ENCODE measurements at regions not wholly inside any gene's neighbourhood (a gene's known extent, or its start where the extent isn't known, plus 50 kb on each side); places are given as distances from the start of the nearest gene placed in this dataset.

DNA sequence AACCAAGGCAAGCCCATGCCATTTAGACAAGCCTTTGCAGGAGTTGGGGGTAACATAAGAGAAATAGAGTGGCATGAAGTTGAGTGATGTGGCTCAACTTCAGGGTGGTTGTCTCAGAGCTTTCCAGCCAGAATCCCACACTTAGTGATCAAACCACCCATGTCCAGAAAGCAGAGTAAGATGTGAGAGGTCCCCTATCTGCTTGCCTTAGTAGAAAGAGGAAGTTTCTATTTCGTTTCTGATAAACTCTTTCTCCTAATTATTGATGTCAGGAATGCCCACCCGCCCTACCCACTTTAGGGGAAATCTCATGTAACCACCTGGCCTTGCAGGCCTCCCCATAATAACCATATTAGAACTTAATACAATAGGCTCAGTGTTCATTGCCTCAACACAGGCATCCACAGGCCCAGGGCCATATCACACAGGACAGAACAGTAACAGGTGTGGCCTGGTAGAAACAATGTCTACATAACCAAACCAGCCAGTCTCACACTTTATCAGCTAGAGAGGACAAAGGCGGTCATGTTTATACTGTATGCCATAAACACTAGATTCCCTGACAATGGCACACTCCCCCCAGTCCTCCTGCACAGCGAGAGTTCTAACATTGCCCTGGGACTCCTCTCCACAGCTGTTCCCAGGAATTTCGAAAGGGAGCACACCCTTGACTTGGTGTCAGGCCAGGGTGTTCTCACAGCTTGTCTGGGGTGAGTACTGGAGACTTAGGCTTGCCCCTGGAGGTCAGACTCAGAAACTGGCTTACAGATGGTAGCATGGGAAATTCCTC lies 364.4 kb downstream of the CXCL12 start:
- TF ChIP-seq, protein P1, sequence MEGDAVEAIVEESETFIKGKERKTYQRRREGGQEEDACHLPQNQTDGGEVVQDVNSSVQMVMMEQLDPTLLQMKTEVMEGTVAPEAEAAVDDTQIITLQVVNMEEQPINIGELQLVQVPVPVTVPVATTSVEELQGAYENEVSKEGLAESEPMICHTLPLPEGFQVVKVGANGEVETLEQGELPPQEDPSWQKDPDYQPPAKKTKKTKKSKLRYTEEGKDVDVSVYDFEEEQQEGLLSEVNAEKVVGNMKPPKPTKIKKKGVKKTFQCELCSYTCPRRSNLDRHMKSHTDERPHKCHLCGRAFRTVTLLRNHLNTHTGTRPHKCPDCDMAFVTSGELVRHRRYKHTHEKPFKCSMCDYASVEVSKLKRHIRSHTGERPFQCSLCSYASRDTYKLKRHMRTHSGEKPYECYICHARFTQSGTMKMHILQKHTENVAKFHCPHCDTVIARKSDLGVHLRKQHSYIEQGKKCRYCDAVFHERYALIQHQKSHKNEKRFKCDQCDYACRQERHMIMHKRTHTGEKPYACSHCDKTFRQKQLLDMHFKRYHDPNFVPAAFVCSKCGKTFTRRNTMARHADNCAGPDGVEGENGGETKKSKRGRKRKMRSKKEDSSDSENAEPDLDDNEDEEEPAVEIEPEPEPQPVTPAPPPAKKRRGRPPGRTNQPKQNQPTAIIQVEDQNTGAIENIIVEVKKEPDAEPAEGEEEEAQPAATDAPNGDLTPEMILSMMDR (IDR thresholded peaks at IDR 0.05; ENCODE audit: low read depth, low read length): no peak
- TF ChIP-seq EZH2phosphoT487 (IDR thresholded peaks at IDR 0.05; ENCODE audit: low read depth): no peak
- Histone ChIP-seq H3K4me1 (ENCODE audit: low read length) (peaks cover 35% of the 10 kb centered on the region), H2AFZ (ENCODE audit: low read depth, low read length) (no peak overlapping the region), H3K27ac (ENCODE audit: low read length) (peak overlapping the region; percentile 73), H3K4me3 (ENCODE audit: low read length) (no peak overlapping the region; the same call in 1 of the 2 replicates), H3K4me2 (ENCODE audit: low read length) (peak overlapping the region; percentile 40), H3K9me3 (ENCODE audit: insufficient read depth, low read length) (peaks cover 4% of the 10 kb centered on the region; the same call in 1 of the 2 replicates), H3K79me2 (ENCODE audit: low read length) (no peaks in the 10 kb centered on the region), H4K20me1 (ENCODE audit: insufficient read depth, low read length) (no peaks in the 10 kb centered on the region), H3K36me3 (replicated peaks; ENCODE audit: low read depth, low read length) (peaks cover 2% of the 10 kb centered on the region), H3K27me3 (ENCODE audit: low read depth, low read length) (no peaks in the 10 kb centered on the region), H3K9ac (ENCODE audit: low read length) (no peak overlapping the region; the same call in 1 of the 2 replicates)

GRCh38 chr10:44017483-44018145 lies 367.3 kb downstream of the CXCL12 start:
- Histone ChIP-seq H3K27ac (ENCODE audit: low read length) (no peak overlapping the region), H3K4me3 (ENCODE audit: low read length) (no peak overlapping the region), H2AFZ (ENCODE audit: low read depth, low read length) (no peak overlapping the region), H4K20me1 (ENCODE audit: insufficient read depth, low read length) (no peaks in the 10 kb centered on the region), H3K4me1 (ENCODE audit: low read length) (peaks cover 49% of the 10 kb centered on the region), H3K36me3 (replicated peaks; ENCODE audit: low read depth, low read length) (peaks cover 2% of the 10 kb centered on the region), H3K9ac (ENCODE audit: low read length) (no peak overlapping the region), H3K79me2 (ENCODE audit: low read length) (no peaks in the 10 kb centered on the region), H3K9me3 (ENCODE audit: insufficient read depth, low read length) (peaks cover 4% of the 10 kb centered on the region; the same call in 1 of the 2 replicates), H3K4me2 (ENCODE audit: low read length) (no peak overlapping the region), H3K27me3 (ENCODE audit: low read depth, low read length) (no peaks in the 10 kb centered on the region)
- TF ChIP-seq, protein P1 (IDR thresholded peaks at IDR 0.05; ENCODE audit: low read depth, low read length): no peak
- TF ChIP-seq EZH2phosphoT487 (IDR thresholded peaks at IDR 0.05; ENCODE audit: low read depth): no peak

DNA sequence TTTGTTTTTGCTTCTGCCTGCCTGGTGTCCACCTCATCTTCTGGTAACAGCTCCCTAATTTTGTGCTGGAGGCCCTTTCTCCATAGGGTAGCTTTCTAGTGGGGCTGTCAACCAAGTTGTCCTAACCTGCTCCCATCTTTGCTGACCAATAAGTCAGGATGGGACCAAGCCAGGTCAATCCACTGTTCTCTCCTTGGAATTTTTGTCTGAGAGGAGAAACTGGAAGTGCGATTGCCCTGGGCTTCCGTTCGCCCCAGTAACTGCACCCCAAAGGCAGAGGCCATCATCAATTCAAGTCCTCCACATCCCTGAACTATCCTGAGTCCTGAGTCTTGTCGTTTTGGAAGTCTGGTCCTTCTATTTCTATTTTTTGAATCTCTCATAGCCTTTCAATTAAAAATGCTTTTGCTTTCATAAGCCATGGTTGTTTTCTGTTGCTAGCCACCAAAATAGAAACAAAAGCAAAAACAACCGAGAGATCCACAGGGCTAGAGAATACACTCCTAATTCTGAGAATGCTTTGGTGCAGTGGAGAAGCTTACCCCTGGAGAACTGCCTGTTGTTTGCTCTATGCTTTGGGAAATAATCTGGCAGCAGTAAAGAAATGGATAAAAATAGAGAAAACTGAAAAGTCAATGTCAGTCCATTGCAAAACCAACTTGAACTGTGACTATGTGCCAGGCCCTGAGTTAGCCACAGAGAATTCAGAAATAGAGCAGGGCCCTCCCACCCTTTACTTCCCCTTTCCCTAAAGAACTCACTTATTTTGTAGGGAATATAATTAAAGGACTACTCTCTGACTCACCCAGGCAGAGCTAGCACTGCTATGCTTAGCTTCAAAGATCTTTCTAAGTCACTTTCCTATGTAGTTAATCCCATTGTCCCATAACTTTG lies 368.1 kb downstream of the CXCL12 start:
- Histone ChIP-seq H3K4me1 (ENCODE audit: low read length) (peaks cover 43% of the 10 kb centered on the region), H2AFZ (ENCODE audit: low read depth, low read length) (no peak overlapping the region), H3K4me3 (ENCODE audit: low read length) (no peak overlapping the region), H4K20me1 (ENCODE audit: insufficient read depth, low read length) (no peaks in the 10 kb centered on the region), H3K4me2 (ENCODE audit: low read length) (no peak overlapping the region), H3K27ac (ENCODE audit: low read length) (no peak overlapping the region), H3K9me3 (ENCODE audit: insufficient read depth, low read length) (peaks cover 4% of the 10 kb centered on the region; the same call in 1 of the 2 replicates), H3K27me3 (ENCODE audit: low read depth, low read length) (no peaks in the 10 kb centered on the region), H3K79me2 (ENCODE audit: low read length) (no peaks in the 10 kb centered on the region), H3K36me3 (replicated peaks; ENCODE audit: low read depth, low read length) (peaks cover under 1% of the 10 kb centered on the region), H3K9ac (ENCODE audit: low read length) (no peak overlapping the region)
- TF ChIP-seq EZH2phosphoT487 (IDR thresholded peaks at IDR 0.05; ENCODE audit: low read depth): no peak
- TF ChIP-seq, protein P1 (IDR thresholded peaks at IDR 0.05; ENCODE audit: low read depth, low read length): no peak
